NCI-H2196 (cell line): ENCODE measurements at regions not wholly inside any gene's neighbourhood (a gene's known extent, or its start where the extent isn't known, plus 50 kb on each side); places are given as distances from the start of the nearest gene placed in this dataset.
A peak's percentile ranks its signal among the peaks of the same experiment; 100 is the strongest.

Source experiments
- DNase-seq: peaks from one replicate; lab custom pipeline; 2025; ENCODE audit not compliant: unreplicated experiment; lab: John Stamatoyannopoulos, UW

DNA sequence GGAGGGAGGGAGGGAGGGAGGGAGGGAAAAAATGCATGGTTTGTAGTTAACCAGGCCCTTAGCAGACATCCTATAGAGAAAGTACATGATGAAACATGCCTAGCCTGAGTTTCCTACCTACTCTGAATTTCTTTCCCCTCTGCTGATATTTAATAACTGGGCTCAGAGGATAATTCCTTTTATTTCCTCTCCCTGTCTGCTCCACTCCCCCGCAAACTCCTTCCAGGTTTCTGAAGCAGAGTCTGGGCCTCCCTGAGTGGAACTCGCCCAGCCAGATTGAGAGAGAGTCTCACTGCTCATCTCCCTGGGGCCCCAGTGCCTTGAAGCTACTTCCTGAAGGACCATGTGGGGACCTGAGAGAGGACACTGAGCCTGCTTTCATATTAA, 111.9 kb upstream of the SLC44A3 start:
- no peak for DNase-seq

DNA sequence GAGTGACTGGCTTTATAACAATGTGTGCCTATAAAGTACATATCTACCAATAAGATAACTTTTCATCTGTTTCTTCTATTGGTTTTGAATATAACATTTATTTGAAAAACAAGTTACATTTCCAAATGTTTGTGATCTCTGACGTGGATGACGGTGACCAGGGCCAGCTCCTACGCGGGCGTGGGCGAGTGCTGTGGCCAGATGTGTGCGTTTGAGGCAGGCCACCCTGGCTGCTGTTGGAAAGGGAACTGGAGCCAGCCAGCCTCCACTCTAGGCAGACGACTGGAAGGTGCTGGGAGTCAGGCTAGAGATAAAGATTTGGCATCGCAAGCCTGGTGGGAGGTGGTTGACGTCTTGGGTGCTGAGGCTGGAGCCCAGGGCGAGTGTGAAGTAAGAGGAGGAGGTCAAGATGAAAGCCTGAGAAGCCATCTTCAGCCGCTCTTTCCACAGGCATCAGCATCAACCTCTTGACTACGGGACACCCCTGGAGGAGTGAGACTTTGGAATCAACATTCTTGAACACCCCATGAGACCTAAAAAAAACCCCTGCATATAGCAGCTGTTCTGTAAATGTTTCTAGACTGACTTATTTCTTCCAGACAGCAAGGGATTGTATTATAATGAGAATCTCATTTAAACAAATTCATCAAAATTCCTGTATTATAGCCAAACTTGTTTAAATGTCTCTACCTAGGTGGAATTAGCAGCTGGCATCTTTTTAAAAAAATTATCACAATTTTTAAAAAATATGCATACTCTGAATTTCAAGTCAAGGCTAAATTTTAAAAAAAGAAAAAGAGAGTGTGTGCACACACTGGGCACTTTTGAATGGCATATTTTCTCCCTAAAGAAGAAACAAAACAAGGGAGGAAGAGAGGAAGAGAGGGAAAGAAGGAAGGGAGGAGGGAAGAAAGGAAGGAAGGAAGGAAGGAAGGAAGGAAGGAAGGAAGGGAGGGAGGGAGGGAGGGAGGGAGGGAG, 112.5 kb upstream of the SLC44A3 start:
- no peak for DNase-seq

DNA sequence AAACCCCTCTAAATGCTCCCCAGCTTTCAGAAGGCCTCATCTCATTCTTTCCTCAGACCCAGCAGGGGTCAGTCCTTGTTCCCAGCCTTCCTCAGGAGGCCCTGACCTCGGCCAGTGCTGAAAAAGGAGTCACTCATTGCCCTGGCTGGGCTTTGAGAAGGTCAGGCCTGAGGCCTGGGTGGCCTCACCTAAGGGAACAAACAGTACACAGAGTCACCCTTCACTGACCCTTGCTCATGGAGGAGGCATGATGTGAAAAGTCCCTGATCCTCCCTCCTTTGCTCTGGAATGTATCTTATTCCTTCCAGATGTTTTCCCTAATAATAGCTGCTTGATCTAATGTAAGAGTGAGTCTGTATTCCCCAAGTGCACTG, 117.7 kb upstream of the SLC44A3 start:
- DNase-seq: no peak

DNA sequence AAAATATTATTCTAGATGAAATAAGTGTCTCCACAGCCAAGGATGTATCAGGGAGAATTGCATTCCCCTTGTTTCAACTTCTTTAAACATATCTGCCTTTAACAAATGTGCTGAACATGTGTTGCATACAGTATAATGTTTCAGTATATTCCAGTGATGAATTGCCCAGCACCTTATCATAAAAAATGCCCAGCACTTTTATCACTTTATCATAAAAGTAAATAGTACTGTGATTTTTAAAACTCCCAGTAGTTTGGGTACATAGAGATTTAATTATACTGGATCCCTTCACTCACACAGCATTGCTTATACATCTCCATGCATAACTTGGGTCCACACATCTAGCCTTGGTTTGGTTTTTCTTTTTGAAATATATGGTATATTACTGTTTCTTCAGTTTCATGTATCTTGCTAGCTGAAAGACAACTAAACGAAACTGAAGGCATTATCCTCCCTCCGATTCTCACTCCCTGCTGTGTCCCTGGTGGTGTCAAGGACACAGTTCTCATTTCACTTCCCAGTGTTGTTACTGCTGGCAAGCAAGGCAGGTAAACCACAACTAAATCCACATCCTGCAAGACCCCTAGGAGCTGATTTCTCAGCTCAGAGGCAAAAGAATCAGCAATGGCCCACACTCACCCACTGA, 118.2 kb upstream of the SLC44A3 start:
- no peak for DNase-seq

DNA sequence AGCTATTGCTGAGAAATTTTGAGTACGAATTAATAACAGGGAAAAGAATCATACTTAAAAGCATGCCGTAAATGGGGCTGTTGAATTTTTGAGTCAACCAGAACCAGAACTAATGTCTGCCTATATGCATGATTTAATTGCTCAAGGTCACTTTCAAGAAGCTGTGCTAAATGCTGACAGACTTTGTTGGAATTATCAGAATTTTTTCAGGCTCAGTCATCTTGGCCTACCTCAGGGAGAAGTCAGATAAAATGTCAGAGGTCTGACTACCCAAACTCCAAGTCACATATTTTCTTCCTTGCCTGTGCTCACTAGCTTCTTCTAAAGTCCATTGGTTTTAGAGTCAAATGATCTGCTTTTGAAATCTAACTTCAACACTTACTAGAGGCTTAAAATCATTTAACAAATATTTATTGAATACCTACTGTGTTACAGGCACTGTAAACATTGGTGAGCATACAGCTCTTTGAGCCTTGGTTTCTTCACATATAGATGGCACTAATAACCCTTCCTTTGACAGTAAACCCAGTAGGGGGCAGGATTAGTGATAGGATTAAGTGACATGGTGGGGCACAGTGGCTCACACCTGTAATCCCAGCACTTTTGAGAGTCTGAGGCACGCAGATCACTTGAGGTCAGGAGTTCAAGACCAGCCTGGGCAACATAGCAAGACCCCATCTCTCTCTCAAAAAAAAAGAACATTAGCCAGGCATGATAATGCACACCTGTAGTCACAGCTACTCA, 121.2 kb upstream of the SLC44A3 start:
- no peak for DNase-seq

DNA sequence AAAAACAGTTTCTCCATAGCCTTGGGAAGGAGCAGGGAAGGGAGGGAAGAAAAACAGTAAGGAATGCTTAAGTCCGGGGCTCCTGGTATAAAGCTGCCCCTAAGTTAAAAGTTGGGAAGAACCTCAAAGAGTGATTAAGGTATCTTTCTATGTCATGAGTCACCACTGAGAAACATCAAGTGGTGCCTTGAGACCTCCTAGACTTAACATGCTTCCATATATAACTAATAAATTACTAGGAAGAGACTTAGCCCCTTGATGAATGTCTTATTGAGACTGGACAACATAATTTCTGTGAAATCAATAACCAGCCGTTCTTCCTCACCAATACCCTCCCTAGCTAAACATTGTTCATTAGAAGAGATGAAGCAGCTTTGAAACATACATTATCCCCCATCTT, 121.8 kb upstream of the SLC44A3 start:
- DNase-seq: no peak

DNA sequence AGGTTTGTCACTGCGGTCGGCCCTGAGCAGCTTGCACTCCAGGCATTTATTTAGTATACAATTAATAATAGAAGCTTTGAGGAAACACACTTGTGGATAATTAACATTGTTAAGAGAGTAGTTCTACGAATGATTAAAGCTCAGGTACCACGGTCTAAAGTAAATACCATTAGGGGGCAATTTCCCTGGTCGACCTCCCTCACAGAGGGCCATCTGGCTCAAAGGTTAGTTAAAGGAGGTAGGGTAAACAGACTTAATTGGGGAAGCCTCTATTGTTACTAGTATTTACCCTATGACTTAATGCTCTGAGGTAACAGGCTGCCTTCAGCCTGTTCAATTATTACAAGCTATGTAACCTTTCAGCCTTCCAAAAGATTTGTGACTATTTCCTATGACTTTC, 122.3 kb upstream of the SLC44A3 start:
- DNase-seq: peak; percentile 30

DNA sequence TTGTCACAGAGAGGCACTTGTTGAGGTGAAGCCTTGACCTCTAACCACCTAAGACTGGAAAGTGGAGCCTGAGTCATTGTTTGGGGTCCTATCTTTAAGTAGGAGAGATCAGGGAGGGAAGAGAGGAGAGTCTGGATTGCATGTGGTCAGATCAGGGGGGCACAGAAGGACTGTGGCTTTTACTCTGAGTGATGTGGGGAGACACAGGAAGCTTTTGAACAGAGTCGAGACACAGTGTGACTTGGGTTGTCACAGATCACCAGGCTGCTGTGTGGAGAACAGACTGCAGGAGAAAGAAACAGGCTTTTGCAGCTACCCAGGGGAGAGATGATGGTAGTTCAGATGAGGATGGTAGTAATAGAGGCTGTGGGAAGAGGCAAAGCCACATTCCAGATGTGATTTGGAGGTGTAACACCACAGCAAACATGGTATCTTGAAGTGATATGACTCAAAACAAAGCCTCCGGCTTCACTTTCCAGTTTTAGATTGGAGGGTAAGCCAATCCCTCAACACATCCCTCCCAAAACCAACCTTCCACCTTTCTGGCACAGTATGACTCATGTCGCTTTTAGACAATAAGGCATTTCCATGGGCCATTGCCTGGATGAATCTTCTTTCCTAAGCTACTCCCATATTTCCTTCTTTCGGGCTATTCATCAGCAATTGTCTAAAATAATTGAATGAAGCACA, 125.8 kb upstream of the SLC44A3 start:
- no peak for DNase-seq

DNA sequence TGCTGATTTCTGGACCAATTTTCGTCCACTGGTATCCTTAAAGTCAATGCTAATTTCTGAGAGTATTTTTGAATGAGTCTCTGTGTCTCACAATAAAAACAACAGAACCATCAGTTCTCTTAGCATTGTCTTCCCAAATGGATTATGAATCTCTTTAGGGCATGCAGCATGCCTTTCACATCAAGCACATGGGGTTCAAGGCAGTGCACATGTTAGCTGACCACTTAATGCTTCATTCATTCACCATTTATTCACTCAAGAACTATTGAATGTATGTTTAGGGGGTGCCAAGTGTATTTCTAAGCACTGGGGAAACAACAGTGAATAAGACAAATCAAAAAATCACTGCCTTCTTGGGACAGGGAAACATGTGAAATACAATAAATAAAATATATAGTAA, 126.7 kb upstream of the SLC44A3 start:
- DNase-seq: no peak

DNA sequence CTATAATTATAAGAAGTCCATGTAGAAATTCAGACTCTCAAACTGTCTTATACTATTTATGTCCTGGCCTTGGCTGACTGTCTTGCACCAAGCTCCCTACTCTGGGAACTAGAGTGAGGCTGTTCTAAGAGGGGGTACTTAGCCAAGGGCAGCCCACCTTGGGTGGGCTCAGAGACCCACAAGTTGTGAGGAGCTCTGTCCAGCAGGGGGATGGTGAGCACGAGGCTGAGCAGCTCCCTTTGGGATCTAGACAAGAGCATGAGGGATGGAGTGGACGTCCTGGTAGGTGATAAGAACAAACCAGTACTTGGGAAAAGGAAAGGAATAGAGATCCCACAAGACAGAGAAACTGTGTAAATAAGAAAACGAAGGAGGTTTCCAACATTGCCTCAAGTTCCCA, 127.1 kb upstream of the SLC44A3 start:
- no peak for DNase-seq

DNA sequence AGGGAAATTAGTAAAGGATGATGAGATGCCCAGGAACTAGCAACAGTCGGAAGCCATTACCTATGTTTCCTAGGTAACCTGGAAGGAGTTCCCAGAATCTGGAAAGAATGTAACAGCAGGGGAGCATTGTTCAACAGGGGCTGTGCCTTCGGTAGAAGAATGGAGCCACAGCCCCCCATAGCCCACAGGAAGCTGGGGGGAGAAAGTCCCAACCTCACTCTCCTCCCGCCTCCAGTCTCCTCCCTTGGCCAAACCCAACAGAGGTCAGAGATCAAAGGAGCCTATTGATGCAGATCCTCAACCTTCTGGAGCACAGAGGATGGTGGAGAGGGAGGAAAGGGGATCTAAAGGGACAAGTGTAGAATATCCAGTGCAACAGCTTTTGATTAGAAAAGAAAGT, 131.5 kb upstream of the SLC44A3 start:
- DNase-seq: no peak

DNA sequence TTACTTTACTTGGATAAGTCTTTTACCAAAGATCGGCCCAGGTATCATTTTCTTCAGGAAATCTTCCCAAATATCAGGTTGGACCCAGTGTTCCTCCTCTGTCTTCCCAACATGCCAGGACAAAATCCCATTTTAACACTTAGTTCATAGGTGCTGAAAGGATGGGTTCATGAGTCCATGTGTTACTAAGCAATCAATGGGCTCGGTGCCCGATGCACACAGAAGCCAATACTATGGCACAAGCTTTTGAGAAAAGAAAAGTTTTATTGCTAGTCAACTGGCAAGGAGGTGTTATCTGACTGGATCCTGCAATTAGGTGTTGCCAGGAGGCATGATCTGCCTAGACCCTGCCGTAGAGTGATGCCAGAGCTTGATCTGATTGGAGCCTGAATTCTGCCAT, 133.3 kb upstream of the SLC44A3 start:
- DNase-seq: no peak

DNA sequence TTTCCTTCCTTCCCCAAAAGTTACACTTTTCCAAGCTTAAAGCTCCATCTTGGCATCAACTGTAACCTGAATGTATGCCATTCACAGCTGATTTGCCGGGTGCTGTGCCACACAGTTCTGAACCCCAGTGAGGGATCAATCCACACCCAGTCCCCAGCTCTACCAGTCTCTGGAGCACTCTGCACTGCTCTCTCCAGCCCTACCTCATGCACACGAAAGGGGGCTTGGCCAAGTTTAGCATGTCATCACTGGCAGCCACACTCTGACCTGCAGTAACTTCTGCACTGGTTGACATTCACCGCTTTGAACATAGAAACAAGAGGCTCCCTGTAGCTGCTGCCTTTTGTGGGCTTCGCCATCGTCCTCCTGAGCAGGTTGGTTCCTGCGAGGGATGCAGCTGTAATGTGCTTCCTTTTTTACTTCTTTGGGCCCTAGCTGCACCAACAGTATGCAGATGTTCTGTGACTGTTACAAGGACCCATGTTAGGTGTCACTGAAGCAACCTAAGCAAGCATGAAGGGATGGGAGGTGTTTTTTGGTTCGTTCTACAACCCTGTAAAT, 135.4 kb upstream of the SLC44A3 start:
- no peak for DNase-seq

DNA sequence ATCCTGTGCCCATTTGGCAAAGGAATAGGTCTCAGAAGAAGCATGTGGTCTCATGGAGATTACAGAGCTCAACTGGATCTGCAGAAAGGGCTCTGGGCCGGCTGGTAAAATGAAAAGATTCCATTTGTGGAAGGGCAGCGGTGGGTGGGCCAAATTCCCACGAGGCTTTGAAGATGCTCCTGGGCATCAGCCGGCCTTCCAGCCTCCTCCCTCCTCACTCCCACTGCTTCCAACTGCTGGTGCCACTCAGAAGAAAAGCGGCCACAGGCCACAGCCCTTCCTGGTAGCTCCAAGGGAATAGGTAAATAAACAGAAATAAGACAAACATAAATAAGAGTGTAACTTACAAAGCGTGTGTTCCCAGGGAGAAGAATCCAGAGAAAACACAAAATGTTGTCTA, 136.3 kb upstream of the SLC44A3 start:
- DNase-seq: no peak

DNA sequence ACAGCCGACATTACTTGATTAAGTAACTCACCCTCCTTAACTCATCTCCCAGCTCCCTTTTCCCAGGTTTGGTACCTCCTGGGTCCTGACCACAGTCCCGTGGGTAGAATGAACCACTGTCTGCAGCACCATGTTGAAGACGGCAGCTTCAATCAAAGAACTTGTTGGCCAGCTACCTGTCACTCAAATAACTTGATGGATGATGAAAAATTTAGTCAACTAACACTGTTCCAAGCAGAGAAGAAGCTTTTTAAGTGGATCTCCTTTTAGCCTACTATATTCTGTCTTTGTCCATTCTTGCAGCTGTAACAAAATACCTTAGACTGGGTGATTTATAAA, 138.4 kb upstream of the F3 start:
- DNase-seq: no peak

DNA sequence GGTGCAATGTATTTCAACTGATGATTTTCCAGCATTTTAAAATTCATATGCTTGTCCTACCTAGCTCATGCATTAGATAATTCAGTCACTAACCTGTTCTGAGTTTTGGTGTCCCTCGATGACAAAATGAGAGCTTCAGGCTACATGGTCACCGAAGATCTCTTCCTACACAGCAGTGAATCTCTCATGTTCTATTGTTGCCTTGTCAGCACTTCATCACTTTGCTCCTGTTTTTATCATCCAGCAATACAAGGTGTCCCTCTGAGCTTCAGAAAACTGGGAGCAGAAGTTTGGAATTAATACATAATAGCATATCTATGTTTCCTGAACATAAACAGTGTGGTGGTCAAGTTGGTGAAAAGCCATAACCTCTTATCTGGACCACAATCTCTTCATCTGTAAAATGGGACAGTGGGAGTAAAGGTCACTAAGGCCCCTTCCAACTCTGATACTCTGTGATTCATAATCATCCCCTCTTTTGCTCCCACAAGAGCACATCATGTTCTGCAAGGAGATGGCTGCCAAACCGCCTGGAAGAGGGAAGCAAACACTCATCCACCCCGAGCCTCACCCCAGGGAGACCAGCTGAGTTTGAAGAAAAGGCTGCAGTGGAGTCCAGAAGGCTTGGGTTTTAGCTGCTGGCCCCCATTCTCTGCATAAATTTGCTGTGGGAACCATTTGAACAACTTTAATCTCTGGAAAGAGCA, 137.9 kb upstream of the F3 start:
- no peak for DNase-seq

DNA sequence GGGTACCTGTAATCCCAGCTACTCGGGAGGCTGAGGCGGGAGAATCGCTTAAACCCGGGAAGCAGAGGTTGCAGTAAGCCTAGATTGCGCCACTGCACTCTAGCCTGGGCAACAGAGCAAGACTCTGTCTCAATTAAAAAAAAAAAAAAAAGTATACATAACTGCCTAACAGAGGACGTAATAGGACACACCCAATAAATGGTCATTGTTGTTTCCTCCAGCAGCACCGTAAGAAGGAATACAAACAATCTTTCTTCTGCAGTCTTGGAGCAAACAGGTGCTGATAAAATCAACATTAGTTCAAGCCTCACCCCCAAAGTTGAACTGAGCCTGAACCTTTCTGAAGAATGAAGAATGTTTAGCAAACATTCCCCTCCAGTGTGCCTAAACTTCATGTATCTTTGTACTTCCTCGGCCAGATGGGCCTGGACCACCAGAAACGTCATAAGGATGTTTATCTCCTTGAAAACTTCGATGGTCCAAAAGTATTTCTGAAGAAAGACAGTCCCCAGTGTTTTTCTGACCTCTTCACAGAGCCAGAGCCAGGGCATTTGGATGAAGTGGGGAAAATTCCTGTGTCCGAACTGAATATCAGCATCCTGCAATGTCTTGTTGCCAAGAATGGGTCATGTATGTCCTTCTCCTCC, 136.8 kb upstream of the F3 start:
- DNase-seq: no peak

DNA sequence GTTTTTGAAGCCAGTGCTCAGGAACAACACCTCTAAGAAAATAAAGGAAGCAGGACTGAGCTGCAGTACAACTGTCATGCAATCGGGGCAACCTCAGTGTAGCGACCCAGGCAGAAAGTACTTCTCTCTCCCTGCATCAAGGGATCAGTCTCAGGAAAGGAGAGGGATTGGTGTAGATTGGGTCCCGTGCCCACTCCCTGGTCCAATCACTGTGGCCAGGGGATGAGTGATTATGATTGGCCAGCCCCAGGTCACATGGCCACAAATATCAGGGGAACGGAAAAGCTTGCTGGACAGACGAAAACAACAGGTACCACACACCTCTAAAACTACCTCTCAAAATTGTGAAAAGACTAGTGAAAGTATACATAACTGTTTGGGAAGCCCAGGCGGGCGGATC, 136.2 kb upstream of the F3 start:
- no peak for DNase-seq

DNA sequence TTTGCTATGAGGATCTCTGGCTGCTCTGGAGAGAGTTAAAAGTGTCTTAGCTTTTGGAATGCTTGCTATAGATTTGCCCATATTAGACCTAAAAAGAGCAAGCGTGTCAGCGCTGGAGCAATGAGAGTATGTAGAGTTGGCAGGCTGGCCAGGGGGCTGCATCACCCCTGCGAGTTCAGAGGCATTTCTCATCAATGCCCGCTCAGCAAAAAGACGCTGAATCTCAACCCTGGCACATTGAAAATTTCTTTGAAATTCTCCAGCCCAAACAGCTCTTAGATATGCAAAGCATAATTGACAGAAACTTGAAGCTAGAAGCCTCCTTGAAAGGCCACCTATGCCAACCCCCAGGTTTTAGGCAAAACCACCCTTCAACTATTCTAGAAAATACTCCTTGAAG, 135.5 kb upstream of the F3 start:
- no peak for DNase-seq

DNA sequence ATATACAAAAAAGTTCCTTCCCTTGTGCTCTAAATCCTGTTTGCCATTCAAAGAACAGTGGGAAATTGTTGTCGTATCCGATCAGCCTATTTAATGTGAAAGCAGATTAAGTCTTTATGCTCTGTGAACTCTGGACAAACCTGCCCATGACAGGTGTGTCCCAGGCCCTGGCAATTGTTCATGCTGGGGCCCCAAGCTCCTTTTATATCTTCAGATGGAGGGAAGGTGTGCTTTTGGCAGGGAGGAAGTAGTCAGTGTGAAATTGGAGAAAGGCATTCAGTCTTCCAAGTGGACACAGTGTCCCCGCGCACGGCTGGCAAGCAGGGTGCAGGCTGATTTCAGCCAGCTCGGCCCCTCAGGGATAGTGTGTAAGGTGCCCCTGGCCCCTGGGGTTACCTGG, 135.1 kb upstream of the F3 start:
- peak; percentile 18 for DNase-seq
